GM23338 (cell line): ENCODE measurements at regions not wholly inside any gene's neighbourhood (a gene's known extent, or its start where the extent isn't known, plus 50 kb on each side); places are given as distances from the start of the nearest gene placed in this dataset.

ENCODE experiments used
- ATAC-seq: fragments of 200-7000 bp; cut with Tn5 transposase; 3 replicates; pipeline ENCODE4 v1.9.1; 2020
- DNase-seq: peaks from one replicate; pipeline ENCODE4 v3.0.0-alpha.2; 2015; ENCODE audit warnings: low spot score
- H2AFZ ChIP-seq: fragments of 200-600 bp; sonication (generic); 2 replicates; pipeline ENCODE4 v1.8.0; 2016; ENCODE audit warnings: antibody characterized with exemption, mild to moderate bottlenecking, moderate library complexity
- H3F3A ChIP-seq: fragments of 200-600 bp; sonication (generic); replicated peaks from 2 replicates; pipeline ENCODE4 v1.8.0; 2017; ENCODE audit warnings: antibody characterized with exemption, mixed run types, low read depth
- H3K27ac ChIP-seq: fragments of 200-600 bp; sonication (generic); 2 replicates; pipeline ENCODE4 v1.6.1; 2016; ENCODE audit warnings: low read depth
- H3K27me3 ChIP-seq: fragments of 200-600 bp; sonication (generic); 2 replicates; pipeline ENCODE4 v1.8.0; 2016; ENCODE audit warnings: mild to moderate bottlenecking, mixed run types, moderate library complexity; ENCODE audit not compliant: insufficient read depth
- H3K36me3 ChIP-seq: fragments of 200-600 bp; sonication (generic); 2 replicates; pipeline ENCODE4 v1.8.0; 2016; ENCODE audit warnings: mild to moderate bottlenecking; ENCODE audit not compliant: insufficient read depth
- H3K4me1 ChIP-seq: fragments of 200-600 bp; sonication (generic); 2 replicates; pipeline ENCODE4 v1.8.0; 2016; ENCODE audit warnings: mild to moderate bottlenecking, moderate library complexity; ENCODE audit not compliant: insufficient read depth
- H3K4me2 ChIP-seq: fragments of 200-600 bp; sonication (generic); 2 replicates; pipeline ENCODE4 v1.7.1; 2017; ENCODE audit warnings: mixed run types
- H3K4me3 ChIP-seq: fragments of 200-600 bp; sonication (generic); 2 replicates; pipeline ENCODE4 v1.6.1; 2016; ENCODE audit warnings: mixed run types
- H3K79me2 ChIP-seq: fragments of 200-600 bp; sonication (generic); replicated peaks from 2 replicates; pipeline ENCODE4 v1.8.0; 2017; ENCODE audit warnings: mild to moderate bottlenecking; ENCODE audit not compliant: insufficient read depth
- H3K9me2 ChIP-seq: fragments of 200-600 bp; sonication (generic); 2 replicates; pipeline ENCODE4 v1.8.0; 2017; ENCODE audit not compliant: insufficient read depth
- H4K20me1 ChIP-seq: fragments of 200-600 bp; sonication (generic); replicated peaks from 2 replicates; pipeline ENCODE4 v1.8.0; 2017; ENCODE audit warnings: mild to moderate bottlenecking; ENCODE audit not compliant: insufficient read depth
- H3K27ac Mint-ChIP-seq: 2 replicates; pipeline ENCODE4 v1.8.0; 2020; ENCODE audit warnings: inconsistent platforms, mild to moderate bottlenecking, moderate library complexity, mixed read lengths
- H3K27me3 Mint-ChIP-seq: 3 replicates; pipeline ENCODE4 v1.8.0; 2022; ENCODE audit warnings: low read depth, mild to moderate bottlenecking, moderate library complexity, mixed read lengths, inconsistent platforms; ENCODE audit not compliant: insufficient read depth, poor library complexity
- H3K36me3 Mint-ChIP-seq: 3 replicates; pipeline ENCODE4 v1.8.0; 2021; ENCODE audit warnings: low read depth, mild to moderate bottlenecking, inconsistent platforms, moderate library complexity, mixed read lengths
- H3K4me1 Mint-ChIP-seq: 3 replicates; pipeline ENCODE4 v1.8.0; 2020; ENCODE audit warnings: mild to moderate bottlenecking, inconsistent platforms, mixed read lengths
- H3K4me3 Mint-ChIP-seq: 3 replicates; pipeline ENCODE4 v1.8.0; 2021; ENCODE audit warnings: moderate library complexity, mild to moderate bottlenecking, inconsistent platforms, mixed read lengths
- H3K9me3 Mint-ChIP-seq: 3 replicates; pipeline ENCODE4 v1.8.0; 2020; ENCODE audit warnings: moderate library complexity, mild to moderate bottlenecking, inconsistent platforms, mixed read lengths
- EZH2phosphoT487 ChIP-seq: fragments of 200-600 bp; sonication (generic); IDR thresholded peaks from one replicate; pipeline ENCODE4 v1.8.1; 2018; ENCODE audit warnings: antibody characterized with exemption; ENCODE audit not compliant: unreplicated experiment
- NANOG ChIP-seq: IDR thresholded peaks from 2 replicates; pipeline ENCODE4 v1.6.1; 2016; ENCODE audit warnings: antibody characterized with exemption, borderline replicate concordance
- POLR2AphosphoS5 ChIP-seq: IDR thresholded peaks from 2 replicates; pipeline ENCODE4 v1.6.1; 2016; ENCODE audit warnings: antibody characterized with exemption, low read depth
- STAT1 ChIP-seq: IDR thresholded peaks from one replicate; pipeline ENCODE4 v1.6.1; 2016; ENCODE audit warnings: antibody characterized with exemption; ENCODE audit not compliant: unreplicated experiment
- ZNF114 ChIP-seq: fragments of 250-450 bp; sonication (Bioruptor Pico); IDR thresholded peaks from 2 replicates; pipeline ENCODE4 v1.5.0; 2020; ENCODE audit warnings: mild to moderate bottlenecking, moderate library complexity
- ZNF331 ChIP-seq: fragments of 250-450 bp; sonication (Bioruptor Pico); IDR thresholded peaks from 2 replicates; pipeline ENCODE4 v1.5.0; 2020; ENCODE audit warnings: low read depth, mild to moderate bottlenecking, moderate library complexity
- TF ChIP-seq, protein P1 (sequence below), 2 experiments: fragments of 200-600 bp in 1 of 2; sonication (generic) in 1 of 2; conservative IDR thresholded peaks; 2 replicates each; pipeline versions ENCODE4 v1.5.1 to v1.6.1; 2016 to 2017; ENCODE audit warnings: antibody characterized with exemption in 2 of 2, low read depth in 2 of 2, mild to moderate bottlenecking in 2 of 2, moderate library complexity in 1 of 2
- TF ChIP-seq, protein P2 (sequence below): fragments of 250-450 bp; sonication (Bioruptor Pico); IDR thresholded peaks from 2 replicates; pipeline ENCODE4 v1.5.0; 2020; ENCODE audit warnings: mild to moderate bottlenecking, moderate library complexity

DNA sequence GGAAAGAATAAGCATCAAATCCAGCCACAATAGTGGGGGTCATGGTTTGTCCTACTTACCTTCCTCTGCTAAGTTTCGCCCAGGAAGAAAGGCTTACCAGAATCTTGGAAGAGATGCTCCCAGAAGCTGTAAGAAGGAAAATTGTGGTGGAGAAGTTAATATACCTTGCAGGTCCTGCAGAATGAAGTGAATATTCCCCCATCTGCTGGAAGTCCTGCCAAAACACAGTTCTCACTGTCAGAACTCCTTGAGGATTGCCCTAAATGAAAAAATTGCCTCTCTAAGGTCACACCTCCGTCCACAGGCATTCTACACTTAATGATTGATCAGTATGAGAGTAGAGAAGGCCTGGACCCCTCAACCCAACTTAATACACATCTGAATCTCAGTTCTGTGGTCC is 78.4 kb upstream of the RGS21 start:
- Mint-ChIP-seq H3K27ac (no peak overlapping the region), H3K4me3 (no peak overlapping the region), H3K27me3 (no peaks in the 10 kb centered on the region), H3K4me1 (no peaks in the 10 kb centered on the region), H3K9me3 (peaks cover 7% of the 10 kb centered on the region; the same call in 2 of the 3 replicates), H3K36me3 (peaks cover 4% of the 10 kb centered on the region; the same call in 1 of the 3 replicates)
- DNase-seq (no peak), ATAC-seq (no peak)
- Histone ChIP-seq H3K9me2 (peaks cover 3% of the 10 kb centered on the region; the same call in 1 of the 2 replicates), H3K27ac (no peak overlapping the region), H3K27me3 (no peaks in the 10 kb centered on the region), H3K4me2 (no peak overlapping the region), H3K36me3 (no peaks in the 10 kb centered on the region), H3K4me3 (no peak overlapping the region), H3K79me2 (no peaks in the 10 kb centered on the region), H4K20me1 (no peaks in the 10 kb centered on the region), H2AFZ (no peak overlapping the region), H3F3A (no peaks in the 10 kb centered on the region), H3K4me1 (no peaks in the 10 kb centered on the region)
- TF ChIP-seq, protein P1, sequence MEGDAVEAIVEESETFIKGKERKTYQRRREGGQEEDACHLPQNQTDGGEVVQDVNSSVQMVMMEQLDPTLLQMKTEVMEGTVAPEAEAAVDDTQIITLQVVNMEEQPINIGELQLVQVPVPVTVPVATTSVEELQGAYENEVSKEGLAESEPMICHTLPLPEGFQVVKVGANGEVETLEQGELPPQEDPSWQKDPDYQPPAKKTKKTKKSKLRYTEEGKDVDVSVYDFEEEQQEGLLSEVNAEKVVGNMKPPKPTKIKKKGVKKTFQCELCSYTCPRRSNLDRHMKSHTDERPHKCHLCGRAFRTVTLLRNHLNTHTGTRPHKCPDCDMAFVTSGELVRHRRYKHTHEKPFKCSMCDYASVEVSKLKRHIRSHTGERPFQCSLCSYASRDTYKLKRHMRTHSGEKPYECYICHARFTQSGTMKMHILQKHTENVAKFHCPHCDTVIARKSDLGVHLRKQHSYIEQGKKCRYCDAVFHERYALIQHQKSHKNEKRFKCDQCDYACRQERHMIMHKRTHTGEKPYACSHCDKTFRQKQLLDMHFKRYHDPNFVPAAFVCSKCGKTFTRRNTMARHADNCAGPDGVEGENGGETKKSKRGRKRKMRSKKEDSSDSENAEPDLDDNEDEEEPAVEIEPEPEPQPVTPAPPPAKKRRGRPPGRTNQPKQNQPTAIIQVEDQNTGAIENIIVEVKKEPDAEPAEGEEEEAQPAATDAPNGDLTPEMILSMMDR (conservative IDR thresholded peaks at IDR 0.05; ENCODE audit: low read depth in 2 of 2) = peak in 1 of 2 experiments; percentile 24; a peak in 1 of 4 replicates
- TF ChIP-seq EZH2phosphoT487 = no peak
- no peak for TF ChIP-seq ZNF331
- TF ChIP-seq POLR2AphosphoS5 = no peak
- no peak for TF ChIP-seq STAT1
- TF ChIP-seq NANOG = no peak
- no peak for TF ChIP-seq ZNF114
- TF ChIP-seq, protein P2, sequence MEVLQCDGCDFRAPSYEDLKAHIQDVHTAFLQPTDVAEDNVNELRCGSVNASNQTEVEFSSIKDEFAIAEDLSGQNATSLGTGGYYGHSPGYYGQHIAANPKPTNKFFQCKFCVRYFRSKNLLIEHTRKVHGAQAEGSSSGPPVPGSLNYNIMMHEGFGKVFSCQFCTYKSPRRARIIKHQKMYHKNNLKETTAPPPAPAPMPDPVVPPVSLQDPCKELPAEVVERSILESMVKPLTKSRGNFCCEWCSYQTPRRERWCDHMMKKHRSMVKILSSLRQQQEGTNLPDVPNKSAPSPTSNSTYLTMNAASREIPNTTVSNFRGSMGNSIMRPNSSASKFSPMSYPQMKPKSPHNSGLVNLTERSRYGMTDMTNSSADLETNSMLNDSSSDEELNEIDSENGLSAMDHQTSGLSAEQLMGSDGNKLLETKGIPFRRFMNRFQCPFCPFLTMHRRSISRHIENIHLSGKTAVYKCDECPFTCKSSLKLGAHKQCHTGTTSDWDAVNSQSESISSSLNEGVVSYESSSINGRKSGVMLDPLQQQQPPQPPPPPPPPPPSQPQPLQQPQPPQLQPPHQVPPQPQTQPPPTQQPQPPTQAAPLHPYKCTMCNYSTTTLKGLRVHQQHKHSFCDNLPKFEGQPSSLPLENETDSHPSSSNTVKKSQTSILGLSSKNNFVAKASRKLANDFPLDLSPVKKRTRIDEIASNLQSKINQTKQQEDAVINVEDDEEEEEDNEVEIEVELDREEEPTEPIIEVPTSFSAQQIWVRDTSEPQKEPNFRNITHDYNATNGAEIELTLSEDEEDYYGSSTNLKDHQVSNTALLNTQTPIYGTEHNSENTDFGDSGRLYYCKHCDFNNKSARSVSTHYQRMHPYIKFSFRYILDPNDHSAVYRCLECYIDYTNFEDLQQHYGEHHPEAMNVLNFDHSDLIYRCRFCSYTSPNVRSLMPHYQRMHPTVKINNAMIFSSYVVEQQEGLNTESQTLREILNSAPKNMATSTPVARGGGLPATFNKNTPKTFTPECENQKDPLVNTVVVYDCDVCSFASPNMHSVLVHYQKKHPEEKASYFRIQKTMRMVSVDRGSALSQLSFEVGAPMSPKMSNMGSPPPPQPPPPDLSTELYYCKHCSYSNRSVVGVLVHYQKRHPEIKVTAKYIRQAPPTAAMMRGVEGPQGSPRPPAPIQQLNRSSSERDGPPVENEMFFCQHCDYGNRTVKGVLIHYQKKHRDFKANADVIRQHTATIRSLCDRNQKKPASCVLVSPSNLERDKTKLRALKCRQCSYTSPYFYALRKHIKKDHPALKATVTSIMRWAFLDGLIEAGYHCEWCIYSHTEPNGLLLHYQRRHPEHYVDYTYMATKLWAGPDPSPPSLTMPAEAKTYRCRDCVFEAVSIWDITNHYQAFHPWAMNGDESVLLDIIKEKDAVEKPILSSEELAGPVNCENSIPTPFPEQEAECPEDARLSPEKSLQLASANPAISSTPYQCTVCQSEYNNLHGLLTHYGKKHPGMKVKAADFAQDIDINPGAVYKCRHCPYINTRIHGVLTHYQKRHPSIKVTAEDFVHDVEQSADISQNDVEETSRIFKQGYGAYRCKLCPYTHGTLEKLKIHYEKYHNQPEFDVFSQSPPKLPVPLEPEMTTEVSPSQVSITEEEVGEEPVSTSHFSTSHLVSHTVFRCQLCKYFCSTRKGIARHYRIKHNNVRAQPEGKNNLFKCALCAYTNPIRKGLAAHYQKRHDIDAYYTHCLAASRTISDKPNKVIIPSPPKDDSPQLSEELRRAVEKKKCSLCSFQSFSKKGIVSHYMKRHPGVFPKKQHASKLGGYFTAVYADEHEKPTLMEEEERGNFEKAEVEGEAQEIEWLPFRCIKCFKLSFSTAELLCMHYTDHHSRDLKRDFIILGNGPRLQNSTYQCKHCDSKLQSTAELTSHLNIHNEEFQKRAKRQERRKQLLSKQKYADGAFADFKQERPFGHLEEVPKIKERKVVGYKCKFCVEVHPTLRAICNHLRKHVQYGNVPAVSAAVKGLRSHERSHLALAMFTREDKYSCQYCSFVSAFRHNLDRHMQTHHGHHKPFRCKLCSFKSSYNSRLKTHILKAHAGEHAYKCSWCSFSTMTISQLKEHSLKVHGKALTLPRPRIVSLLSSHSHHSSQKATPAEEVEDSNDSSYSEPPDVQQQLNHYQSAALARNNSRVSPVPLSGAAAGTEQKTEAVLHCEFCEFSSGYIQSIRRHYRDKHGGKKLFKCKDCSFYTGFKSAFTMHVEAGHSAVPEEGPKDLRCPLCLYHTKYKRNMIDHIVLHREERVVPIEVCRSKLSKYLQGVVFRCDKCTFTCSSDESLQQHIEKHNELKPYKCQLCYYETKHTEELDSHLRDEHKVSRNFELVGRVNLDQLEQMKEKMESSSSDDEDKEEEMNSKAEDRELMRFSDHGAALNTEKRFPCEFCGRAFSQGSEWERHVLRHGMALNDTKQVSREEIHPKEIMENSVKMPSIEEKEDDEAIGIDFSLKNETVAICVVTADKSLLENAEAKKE (CRISPR knock-in tag) = no peak
